Glutamatergic neuron (in vitro differentiated cells): ENCODE measurements at regions not wholly inside any gene's neighbourhood (a gene's known extent, or its start where the extent isn't known, plus 50 kb on each side); places are given as distances from the start of the nearest gene placed in this dataset.

ENCODE experiments used
- DNase-seq: peaks from one replicate; pipeline ENCODE4 v3.0.0; 2022
- H3K27ac Mint-ChIP-seq: one replicate; pipeline ENCODE4 v1.8.0; 2020; ENCODE audit warnings: mild to moderate bottlenecking, mixed read lengths, inconsistent platforms; ENCODE audit not compliant: unreplicated experiment
- H3K27me3 Mint-ChIP-seq: one replicate; pipeline ENCODE4 v1.8.0; 2020; ENCODE audit warnings: mild to moderate bottlenecking, moderate library complexity, mixed read lengths, inconsistent platforms; ENCODE audit not compliant: unreplicated experiment
- H3K36me3 Mint-ChIP-seq: one replicate; pipeline ENCODE4 v1.8.0; 2020; ENCODE audit warnings: mild to moderate bottlenecking, mixed read lengths, inconsistent platforms; ENCODE audit not compliant: unreplicated experiment
- H3K4me1 Mint-ChIP-seq: one replicate; pipeline ENCODE4 v1.8.0; 2020; ENCODE audit warnings: mild to moderate bottlenecking, low read depth, mixed read lengths, inconsistent platforms; ENCODE audit not compliant: unreplicated experiment
- H3K4me3 Mint-ChIP-seq: one replicate; pipeline ENCODE4 v1.8.0; 2020; ENCODE audit warnings: mild to moderate bottlenecking, mixed read lengths, inconsistent platforms; ENCODE audit not compliant: unreplicated experiment
- H3K9me3 Mint-ChIP-seq: one replicate; pipeline ENCODE4 v1.8.0; 2020; ENCODE audit warnings: mild to moderate bottlenecking, moderate library complexity, mixed read lengths, inconsistent platforms; ENCODE audit not compliant: unreplicated experiment
- CTCF ChIP-seq: fragments of 200-600 bp; sonication (generic); IDR thresholded peaks from one replicate; pipeline ENCODE4 v1.5.0; 2021; ENCODE audit not compliant: partially characterized antibody, unreplicated experiment

- Mint-ChIP-seq H3K27me3 (no peaks in the 10 kb centered on the region), H3K36me3 (no peaks in the 10 kb centered on the region), H3K9me3 (no peaks in the 10 kb centered on the region), H3K4me1 (peaks cover 37% of the 10 kb centered on the region), H3K4me3 (no peak overlapping the region), H3K27ac (no peak overlapping the region)
- no peak for DNase-seq
- no peak for TF ChIP-seq CTCF
These were observed 83.2 kb upstream of the SPATS2L start for GRCh38 chr2:200223205-200223784.

- no peak overlapping the region for H3K4me3 Mint-ChIP-seq
- peaks cover 17% of the 10 kb centered on the region for H3K4me1 Mint-ChIP-seq
- H3K27me3 Mint-ChIP-seq: no peaks in the 10 kb centered on the region
- no peak overlapping the region for H3K27ac Mint-ChIP-seq
- no peaks in the 10 kb centered on the region for H3K9me3 Mint-ChIP-seq
- H3K36me3 Mint-ChIP-seq: no peaks in the 10 kb centered on the region
- no peak for DNase-seq
- no peak for TF ChIP-seq CTCF
These were observed 80.5 kb upstream of the SPATS2L start for GRCh38 chr2:200225951-200226350.

GRCh38 chr2:200226451-200227426 lies 79.8 kb upstream of the SPATS2L start:
- Mint-ChIP-seq H3K27ac (peak overlapping the region; percentile 73), H3K36me3 (no peaks in the 10 kb centered on the region), H3K27me3 (no peaks in the 10 kb centered on the region), H3K4me3 (peak overlapping the region; percentile 2), H3K4me1 (peaks cover 10% of the 10 kb centered on the region), H3K9me3 (no peaks in the 10 kb centered on the region)
- no peak for TF ChIP-seq CTCF
- DNase-seq: no peak

- H3K27me3 Mint-ChIP-seq: peaks cover 2% of the 10 kb centered on the region
- H3K27ac Mint-ChIP-seq: no peak overlapping the region
- H3K4me1 Mint-ChIP-seq: peaks cover 10% of the 10 kb centered on the region
- H3K36me3 Mint-ChIP-seq: no peaks in the 10 kb centered on the region
- no peak for TF ChIP-seq CTCF
- no peak for DNase-seq
- peaks cover 2% of the 10 kb centered on the region for H3K9me3 Mint-ChIP-seq
- H3K4me3 Mint-ChIP-seq: no peak overlapping the region
These were observed 75.8 kb upstream of the SPATS2L start for GRCh38 chr2:200230716-200231115.

GRCh38 chr2:200235533-200235932 lies 71.0 kb upstream of the SPATS2L start:
- no peak for TF ChIP-seq CTCF
- H3K4me1 Mint-ChIP-seq: no peaks in the 10 kb centered on the region
- no peak for DNase-seq
- H3K27ac Mint-ChIP-seq: no peak overlapping the region
- peaks cover 2% of the 10 kb centered on the region for H3K9me3 Mint-ChIP-seq
- H3K36me3 Mint-ChIP-seq: no peaks in the 10 kb centered on the region
- H3K27me3 Mint-ChIP-seq: peaks cover 2% of the 10 kb centered on the region
- no peak overlapping the region for H3K4me3 Mint-ChIP-seq
